GM12874 (cell line): ENCODE measurements at regions not wholly inside any gene's neighbourhood (a gene's known extent, or its start where the extent isn't known, plus 50 kb on each side); places are given as distances from the start of the nearest gene placed in this dataset.

Experiments used
- CTCF ChIP-seq: IDR thresholded peaks from 2 replicates; pipeline ENCODE4 v1.5.1; 2011; ENCODE audit warnings: low read depth, mild to moderate bottlenecking, control low read depth, low read length, moderate library complexity; ENCODE audit not compliant: insufficient read depth

- no peak for TF ChIP-seq CTCF
Observed at GRCh38 chr5:6006838-6007314, 371.5 kb downstream of the MED10 start.

GRCh38 chr5:6003040-6003825 lies 375.1 kb downstream of the MED10 start:
- no peak for TF ChIP-seq CTCF

- no peak for TF ChIP-seq CTCF
Observed at GRCh38 chr5:6000867-6001266, 377.5 kb downstream of the MED10 start.

GRCh38 chr5:5995819-5996218 lies 382.5 kb downstream of the MED10 start:
- TF ChIP-seq CTCF = no peak

- no peak for TF ChIP-seq CTCF
Observed at GRCh38 chr5:5986492-5987178, 391.7 kb downstream of the MED10 start.

GRCh38 chr5:5985332-5985731 lies 393.0 kb downstream of the MED10 start:
- no peak for TF ChIP-seq CTCF

- TF ChIP-seq CTCF = no peak
Observed at GRCh38 chr5:5983261-5983980, 394.9 kb downstream of the MED10 start.
